T1000 (cell line): ENCODE measurements at regions not wholly inside any gene's neighbourhood (a gene's known extent, or its start where the extent isn't known, plus 50 kb on each side); places are given as distances from the start of the nearest gene placed in this dataset.
"Not testable (repeated sequence)": the region's sequence is repeated elsewhere in the genome, so short reads cannot be mapped to it uniquely, and the experiment has no call there.

Source experiments
- DNase-seq: peaks from one replicate; lab custom pipeline; 2025; ENCODE audit warnings: mixed read lengths; lab: John Stamatoyannopoulos, UW

DNA sequence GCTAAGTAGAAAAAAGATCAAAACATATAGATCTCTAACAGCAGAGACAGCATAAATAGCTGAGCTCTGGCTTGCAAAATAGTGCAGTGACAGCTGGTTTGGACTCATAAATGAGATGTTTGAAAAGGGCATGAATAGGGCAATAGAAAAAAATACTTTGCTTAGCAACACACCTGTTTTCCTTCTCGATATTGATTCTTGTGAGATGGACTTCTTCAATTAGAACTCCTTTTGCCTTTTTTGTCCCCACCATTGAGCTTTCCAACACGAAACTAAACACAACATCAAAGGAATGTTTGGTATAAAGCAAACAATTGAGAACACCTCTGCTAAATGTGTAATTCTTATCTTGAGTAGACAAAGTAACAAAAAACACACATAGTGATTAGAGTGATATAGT, 726.3 kb downstream of the RAPGEF2 start:
- DNase-seq, result no peak

DNA sequence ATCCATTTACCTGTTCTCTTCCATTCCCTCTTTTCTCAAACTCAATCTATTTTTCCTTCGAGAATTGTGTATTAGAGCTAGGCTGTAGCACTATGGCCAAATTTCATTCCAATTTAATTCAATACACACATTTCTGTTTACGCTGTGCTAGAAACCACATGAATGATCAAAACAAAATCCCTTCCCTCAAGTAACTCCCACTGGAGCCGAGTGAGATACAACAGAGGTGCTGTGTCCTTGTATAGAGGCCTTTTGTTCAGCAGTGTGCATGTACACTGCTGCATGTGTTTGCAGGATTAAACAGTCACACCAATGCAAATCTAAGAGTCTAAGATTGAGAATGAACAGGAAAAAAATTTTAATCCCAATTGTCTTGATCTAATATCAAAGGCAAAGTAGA, 734.2 kb downstream of the RAPGEF2 start:
- DNase-seq, result no peak

DNA sequence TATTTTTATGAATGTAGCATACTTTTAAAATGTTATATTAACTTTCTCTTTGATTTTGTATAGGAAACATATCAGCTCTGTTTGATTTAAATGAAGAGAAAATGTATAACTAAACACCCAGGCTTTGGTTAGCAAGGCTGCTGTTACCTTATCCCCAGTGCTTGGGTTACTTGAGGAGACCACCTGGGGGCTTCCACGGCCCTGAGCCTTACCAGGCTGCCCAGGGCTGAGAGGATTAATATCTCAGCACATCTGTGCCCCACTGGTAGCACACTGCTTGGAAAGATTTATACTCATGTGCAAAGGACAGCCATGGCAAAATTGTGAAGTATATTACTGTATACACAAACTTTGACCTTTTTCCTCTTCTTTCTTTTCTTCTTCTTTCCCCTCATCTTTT, 752.9 kb downstream of the RAPGEF2 start:
- DNase-seq, result no peak

DNA sequence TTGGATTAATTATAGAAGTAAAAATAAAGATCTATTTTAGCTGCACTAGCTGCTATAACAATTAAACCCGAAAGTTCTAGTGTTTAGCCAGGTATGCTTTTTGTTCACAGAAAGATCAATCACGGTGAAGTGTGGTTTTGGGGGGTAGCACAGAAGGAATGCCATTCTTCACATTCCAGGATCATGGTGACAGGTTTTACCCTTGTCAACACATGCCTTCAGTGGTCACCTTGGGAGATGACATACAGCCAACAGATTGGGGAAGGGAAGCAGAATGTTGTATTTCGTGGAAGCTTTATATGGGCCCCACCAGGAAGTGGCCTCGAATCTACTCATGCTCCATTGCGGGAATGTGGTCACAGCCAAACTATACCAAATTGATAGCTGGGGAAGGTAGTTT, 753.6 kb downstream of the RAPGEF2 start:
- no peak for DNase-seq

DNA sequence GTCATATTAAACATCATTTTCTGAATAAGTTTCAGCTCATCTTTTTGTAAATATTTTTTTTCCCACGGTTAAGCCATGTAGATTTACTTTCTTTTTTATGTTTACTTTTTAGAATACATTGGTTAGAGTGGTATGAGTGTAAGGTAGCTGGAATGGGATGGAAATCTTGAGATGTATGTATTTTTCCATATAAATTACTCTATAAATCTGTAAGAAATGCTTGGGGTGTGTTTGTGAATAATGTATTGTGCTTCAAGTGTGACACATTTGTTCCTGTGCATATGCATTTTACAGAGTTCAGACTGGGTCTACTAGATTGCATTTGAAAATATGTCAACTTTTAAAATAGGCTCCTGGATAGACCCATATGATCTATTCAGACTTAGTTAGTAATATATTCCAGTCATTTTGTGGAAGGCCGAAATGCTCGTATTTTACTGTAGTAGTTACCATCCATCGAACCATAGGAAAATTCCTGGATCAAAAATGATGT, 756.8 kb downstream of the RAPGEF2 start:
- DNase-seq, result no peak

DNA sequence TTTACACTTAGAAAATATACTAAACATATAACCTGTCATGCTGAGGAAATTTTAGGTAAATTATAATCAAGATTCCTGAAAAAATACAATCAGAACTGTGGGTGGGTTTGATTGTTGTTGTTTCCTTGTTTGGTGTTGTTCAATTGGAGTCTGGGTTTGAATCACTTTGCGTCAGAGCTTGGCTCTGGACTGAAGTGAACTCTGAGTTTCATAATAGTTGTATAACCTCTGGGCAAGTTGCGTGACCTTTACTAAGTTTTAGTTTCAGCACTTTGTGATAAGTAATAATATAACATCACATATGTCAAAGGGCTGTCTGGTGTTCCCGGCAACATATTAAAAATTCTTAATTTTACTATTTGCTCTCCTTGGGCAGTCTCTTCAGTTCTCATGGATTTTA, 758.1 kb downstream of the RAPGEF2 start:
- no peak for DNase-seq

DNA sequence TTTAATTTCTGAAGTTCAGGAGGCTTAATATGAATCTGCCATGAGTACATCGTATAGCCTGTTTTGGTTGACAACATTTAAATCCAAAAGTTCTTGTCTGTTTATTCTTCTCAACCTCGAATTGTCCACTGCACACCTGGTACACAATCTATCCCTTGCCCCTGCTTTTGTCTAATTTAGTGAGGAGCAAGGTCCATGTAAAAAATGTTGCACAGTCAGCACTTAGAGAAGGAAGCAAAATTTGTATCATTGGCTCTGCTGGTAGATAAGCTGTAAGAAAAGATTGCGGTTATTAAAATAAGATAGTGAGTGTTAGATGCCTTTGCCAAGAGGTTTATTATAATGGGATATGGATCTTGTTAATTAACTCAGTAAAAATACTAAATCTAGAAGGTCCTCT, 761.5 kb downstream of the RAPGEF2 start:
- DNase-seq, result no peak

DNA sequence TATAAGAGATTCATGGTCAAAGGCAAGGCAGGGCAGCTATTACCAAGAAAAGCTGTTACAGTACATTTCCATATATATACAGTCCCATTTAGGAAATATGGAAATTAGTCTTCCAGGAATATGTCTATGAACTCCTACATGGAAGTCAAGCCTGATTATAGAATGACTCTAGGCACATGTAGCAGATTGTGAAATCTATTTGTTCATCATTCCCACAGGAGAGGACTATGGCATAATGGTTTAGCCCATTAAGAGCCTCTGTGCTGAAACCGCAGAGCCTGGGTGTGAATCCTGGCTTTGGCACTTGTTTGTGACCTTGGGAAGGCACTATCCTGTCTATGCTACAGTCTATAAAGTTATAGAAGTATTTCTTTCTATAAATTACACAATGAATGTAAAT, 764.8 kb downstream of the RAPGEF2 start:
- no peak for DNase-seq

DNA sequence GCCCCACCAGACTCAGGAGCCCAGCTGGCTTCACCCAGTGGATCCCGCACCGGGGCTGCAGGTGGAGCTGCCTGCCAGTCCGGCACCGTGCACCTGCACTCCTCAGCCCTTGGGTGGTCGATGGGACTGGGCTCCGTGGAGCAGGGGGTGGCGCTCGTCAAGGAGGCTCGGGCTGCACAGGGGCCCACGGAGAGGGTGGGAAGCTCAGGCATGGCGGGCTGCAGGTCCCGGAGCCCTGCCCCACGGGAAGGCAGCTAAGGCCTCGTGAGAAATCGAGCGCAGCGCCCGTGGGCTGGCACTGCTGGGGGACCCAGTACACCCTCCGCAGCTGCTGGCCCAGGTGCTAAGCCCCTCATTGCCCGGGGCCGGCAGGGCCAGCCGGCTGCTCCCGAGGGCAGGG, 766.1 kb downstream of the RAPGEF2 start:
- DNase-seq, result not testable (repeated sequence)

DNA sequence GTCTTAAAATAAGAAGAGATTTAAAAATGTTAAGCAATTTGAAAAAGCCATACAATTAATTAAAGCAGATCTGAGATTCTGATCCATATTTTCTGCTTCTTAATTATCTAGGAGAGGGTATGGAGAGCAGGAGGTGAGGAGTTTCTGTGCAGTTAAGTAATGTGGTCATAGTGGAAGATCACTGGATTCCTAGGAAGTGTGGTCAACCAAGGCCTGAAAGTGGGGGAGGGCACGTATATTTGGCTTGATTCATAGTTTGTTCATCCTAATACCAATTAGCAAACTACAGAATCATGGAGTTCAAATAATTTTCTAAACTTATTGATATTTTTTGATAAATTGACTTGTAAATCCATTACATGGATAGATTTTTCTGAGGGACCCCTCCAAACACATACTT, 768.3 kb downstream of the RAPGEF2 start:
- DNase-seq, result no peak

DNA sequence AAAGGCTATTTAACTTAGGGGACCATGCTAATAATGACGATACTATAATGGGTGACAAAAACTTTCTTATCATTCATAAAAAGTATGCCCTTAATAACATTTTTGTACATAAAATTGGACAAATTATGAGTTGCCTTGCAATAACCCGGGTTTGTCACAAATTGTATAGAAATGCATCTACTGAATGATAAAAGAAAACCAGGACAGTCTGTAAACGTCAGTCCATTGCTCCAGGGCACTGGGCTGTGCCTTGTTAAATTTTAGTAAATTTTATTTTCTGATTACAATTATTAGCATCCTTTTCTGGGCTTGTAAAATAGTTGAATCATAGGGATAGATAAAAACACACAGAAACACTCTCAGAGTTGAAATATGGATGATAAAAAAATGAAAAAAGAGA, 778.3 kb downstream of the RAPGEF2 start:
- no peak for DNase-seq

DNA sequence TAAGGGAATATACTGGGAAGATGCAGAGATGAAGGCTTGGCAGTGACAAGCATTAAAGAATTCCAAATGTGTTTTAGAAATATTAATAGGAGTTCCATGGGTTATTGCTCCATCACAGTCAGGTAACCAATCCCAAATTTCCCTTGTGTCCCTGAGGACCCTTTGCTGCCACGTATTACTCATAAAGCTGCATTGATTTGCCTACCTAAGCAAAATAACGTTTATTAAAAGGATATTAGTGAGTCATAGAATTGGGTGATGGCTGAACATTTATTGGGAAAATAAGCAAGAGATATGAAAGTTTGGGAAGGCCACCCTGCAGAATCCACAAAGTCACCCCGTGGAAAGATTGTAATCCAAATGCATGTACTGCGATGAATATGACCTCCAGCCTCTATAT, 782.1 kb downstream of the RAPGEF2 start:
- no peak for DNase-seq

DNA sequence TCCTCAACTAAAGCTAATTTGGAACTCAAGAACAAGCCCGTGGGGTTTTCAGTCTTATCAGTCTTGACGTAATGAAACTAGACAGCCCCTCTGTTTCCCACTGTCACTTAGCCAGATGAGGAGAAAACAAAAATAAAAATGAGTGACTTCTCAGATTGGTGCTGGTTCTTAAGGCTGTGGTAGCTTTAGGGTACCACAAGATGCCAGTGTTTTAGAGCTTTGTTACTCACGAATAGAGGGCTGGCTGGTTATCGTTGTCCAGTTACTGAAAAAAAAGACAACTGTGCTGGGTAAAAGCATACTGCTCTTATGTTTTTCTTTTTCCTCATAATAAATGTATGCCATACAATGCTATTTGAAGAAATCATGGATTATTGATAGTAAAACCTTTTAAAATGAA, 796.7 kb downstream of the RAPGEF2 start:
- DNase-seq, result no peak

DNA sequence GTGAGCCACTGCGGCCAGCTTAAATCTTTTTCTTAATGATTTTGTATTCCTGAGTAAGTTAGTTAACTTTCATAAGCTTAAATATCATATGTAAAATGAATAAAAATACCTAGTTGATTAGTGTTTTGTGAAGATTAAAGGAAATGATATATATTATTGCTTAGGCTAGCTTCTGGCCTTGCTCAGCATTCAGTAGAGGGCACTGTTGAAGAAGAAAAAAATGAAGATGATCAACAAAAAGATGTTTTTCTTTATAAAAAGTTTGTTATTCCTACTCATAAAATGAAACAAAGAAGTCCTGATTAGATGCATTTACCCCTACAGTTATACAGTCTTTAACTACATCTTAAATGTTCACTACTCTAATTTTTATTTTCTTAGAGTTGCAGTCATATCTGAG, 797.7 kb downstream of the RAPGEF2 start:
- DNase-seq, result no peak

DNA sequence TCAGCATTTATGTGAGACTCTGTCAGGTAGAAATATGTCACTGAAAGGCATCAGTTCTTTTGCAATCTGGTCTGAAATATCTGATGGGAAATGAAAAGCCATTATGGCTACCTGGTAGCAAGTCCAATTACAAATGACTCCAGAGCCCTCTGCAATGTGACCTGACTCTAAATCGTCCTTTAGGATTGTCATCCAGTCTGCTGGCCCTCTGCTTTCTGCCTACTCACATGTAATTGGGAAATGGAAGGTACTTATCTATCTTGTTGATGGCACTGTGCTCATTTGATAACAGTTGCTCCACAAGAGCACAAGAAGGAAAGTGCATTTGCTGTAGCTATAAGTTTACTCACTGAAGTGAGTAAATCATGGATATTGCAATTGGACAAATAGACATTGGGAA, 799.8 kb downstream of the RAPGEF2 start:
- no peak for DNase-seq

DNA sequence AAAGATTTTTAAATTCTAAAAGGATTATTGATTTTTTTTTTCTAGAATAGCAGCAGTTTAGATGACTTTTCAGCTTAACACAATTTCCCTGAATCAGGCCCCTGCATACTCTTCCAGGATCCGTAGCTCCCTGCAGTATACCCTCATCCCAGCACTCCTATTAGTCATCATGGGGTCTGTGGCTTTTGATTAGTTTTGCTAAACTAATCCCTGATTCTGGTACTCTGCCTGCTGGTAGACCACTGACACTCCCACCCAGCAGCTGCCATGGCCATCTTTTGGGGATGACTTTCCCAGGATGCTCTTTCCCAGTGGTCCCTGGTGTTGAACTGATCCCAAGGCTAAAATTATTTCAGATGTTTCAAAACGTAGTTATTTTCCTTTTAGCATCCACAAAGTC, 802.0 kb downstream of the RAPGEF2 start:
- no peak for DNase-seq

DNA sequence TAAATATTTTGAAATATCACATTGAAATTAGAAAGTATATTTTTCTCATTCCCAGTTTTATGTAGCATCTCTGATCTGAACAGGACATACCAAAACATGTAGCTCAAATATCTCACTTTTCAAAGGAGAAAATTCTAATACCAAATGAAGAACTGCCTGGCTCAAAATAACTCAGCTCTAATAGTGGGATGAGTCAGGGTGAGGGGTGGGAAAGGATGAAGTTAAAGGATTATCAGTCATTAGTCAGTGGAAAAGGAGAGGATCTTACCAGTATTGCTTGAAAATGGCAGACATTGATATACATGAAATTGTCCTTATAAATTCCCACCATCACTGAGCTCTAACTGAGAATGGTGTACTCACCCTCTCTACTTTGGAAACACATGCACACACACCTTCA, 803.2 kb downstream of the RAPGEF2 start:
- no peak for DNase-seq

DNA sequence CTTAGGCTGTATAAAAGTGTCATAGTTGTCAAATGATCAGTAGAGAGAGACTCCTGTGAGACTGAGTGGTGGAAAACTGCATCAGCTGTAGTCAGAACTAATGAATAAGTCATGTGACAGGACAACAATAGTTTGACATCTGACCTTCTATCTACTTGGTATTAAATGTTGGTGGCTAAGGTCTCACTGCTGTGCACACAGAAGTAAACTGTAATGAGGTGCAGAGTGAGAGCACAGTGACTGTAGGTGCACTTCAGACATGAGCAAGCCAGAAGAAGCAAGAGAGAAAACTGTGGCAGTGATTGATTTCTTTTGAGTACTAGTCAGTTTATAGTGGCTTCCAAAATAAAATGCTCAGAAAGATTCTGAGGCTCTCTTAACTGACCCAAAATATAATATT, 803.6 kb downstream of the RAPGEF2 start:
- no peak for DNase-seq

DNA sequence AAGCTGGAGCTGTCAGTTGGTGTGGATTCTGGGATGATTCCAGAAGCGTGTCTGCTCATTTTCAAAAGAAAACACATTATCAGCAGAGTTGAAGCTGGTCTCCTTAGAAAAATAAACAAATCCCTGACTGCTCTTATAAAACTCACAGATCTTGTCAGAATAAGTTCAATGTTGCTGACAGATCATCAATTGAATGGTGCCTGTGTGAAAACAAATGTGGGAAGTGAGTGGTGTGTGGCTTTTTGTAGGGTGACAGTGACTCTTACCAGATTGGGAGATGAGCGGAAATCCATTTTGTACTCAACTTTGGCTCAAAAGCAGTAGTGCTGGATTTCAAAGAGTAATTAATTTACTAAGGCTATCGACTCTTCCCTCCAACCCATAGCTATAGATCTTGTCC, 807.8 kb downstream of the RAPGEF2 start:
- no peak for DNase-seq

DNA sequence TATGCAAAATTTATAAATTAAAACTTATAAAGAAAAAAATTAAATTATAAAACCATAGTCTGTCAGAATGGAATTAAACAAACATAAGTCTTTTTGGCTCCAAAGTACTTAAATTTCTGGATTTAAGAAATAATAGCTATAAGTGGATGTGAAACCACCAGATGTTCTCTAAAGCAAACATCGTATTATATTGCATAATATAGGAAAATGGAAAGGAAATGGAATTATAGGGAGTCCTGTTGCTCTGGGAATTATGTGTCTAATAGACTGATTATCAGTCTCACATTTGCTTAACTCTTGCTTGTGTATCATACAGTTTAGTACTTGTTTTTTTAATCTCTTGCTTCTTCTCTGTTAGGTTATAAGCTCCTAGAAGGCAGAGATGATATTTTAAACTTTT, 819.2 kb downstream of the RAPGEF2 start:
- no peak for DNase-seq

DNA sequence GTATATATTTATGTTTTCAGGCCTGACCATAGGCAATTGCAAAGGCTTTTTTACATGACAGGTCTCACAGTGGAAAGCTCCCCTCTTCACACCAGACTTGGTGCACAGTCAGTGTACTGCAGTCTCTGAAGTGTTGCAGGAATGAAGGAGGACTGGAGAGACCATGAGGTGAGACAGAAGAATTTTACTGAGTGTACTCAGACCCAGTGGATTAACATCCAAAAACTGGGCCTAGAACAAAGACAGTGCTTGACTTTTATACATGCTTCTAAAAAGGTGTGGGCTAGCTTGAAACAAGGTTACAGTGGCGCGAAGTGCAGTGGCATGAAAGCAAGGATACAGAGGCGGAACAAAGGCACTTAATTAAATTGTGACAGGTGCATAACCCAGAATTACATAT, 822.9 kb downstream of the RAPGEF2 start:
- DNase-seq, result no peak

DNA sequence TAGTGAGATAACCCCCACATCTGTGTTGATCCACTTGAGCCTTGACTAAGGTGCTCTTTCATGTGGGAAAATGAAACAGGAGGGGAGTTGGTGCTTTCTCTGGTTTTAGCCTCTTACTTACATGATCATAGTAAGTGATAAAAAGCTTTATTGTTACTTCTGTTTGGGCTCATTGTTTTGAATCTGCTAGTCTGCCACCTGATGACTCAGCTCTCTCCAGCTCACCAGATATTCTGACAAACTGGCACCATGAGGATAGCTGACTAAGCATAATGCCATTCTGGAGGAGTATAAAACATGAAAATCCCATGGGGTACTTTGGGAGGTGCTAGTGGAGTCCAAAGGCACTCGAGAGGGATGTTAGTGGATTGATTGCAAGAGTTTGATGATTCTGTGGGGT, 824.0 kb downstream of the RAPGEF2 start:
- peak; percentile 1 for DNase-seq

DNA sequence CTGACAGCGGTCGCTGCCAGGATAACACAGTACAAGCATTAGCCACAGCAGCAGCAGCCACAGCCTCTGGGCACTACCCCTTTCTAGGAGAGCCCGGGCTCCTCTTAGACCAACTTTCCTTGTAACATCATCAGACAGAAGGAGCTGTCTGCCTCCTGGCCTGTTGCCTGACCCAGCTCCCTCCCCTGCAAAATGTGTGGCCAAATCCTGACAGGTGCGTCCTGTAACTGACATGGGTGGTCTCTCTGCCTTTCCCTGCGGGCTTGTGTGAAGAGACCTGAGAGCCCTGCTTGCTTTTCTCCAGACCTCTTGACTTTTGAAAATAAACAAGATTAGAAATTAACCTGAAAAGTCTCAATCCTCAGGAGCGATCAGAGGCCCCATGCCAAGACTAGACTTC, 824.9 kb downstream of the RAPGEF2 start:
- DNase-seq, result no peak

DNA sequence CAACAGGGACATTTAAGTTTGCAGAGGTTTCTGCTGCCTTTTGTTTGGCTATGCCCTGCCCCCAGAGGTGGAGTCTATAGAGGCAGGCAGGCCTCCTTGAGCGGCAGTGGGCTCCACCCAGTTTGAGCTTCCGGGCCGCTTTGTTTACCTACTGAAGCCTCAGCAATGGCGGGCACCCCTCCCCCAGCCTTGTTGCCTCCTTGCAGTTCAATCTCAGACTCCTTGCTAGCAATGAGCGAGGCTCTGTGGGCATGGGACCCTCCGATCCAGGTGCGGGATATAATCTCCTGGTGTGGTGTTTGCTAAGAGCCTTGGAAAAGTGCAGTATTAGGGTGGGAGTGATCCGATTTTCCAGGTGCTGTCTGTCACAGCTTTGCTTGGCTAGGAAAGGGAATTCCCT, 831.7 kb downstream of the RAPGEF2 start:
- not testable (repeated sequence) for DNase-seq

DNA sequence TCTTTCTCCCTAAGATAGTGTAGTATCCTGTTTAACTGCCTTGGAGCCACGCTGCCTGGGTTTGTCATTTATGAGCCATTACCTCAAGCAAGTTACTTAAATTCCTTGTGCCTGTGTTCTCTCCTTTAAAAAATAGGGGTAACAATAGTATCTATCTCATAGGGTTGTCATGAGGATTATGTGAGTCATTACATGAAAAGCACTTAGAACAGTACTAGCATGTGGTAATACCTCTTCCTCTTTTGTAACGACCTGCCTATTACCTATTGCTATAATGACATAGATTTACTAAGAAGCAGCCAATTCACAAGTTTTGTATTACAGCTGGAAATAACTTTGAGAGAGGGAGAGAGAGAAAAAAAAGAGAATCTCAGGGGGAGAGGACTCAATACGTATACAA, 834.7 kb downstream of the RAPGEF2 start:
- no peak for DNase-seq
